Spinal cord (tissue), 9 donors: ENCODE measurements at regions not wholly inside any gene's neighbourhood (a gene's known extent, or its start where the extent isn't known, plus 50 kb on each side); places are given as distances from the start of the nearest gene placed in this dataset.

Experiments used
- DNase-seq, 6 donors: peaks; one replicate each; pipeline versions ENCODE4 v3.0.0 to v3.0.0-alpha.2; 2013 to 2015; ENCODE audit warnings: low spot score in 6 of 6, low read depth in 4 of 6
- H3K27ac ChIP-seq: one replicate; pipeline ENCODE4 v1.5.1; 2013; ENCODE audit warnings: low read depth, low read length, control low read depth
- H3K27me3 ChIP-seq: one replicate; pipeline ENCODE4 v1.6.1; 2013; ENCODE audit warnings: low read length; ENCODE audit not compliant: control insufficient read depth, insufficient read depth
- H3K36me3 ChIP-seq: one replicate; pipeline ENCODE4 v1.6.1; 2013; ENCODE audit warnings: low read length; ENCODE audit not compliant: control insufficient read depth, insufficient read depth
- H3K4me1 ChIP-seq: one replicate; pipeline ENCODE4 v1.6.1; 2013; ENCODE audit warnings: low read length; ENCODE audit not compliant: control insufficient read depth, insufficient read depth
- H3K4me3 ChIP-seq: one replicate; pipeline ENCODE4 v1.5.1; 2013; ENCODE audit warnings: low read depth, low read length, control low read depth
- H3K9me3 ChIP-seq: one replicate; pipeline ENCODE4 v1.6.1; 2013; ENCODE audit warnings: low read length; ENCODE audit not compliant: control insufficient read depth, insufficient read depth
- WGBS: methylation state at CpG from one replicate; pipeline ENCODE4 v1.1.5; 2013; ENCODE audit warnings: missing lambda C conversion rate; ENCODE audit not compliant: insufficient coverage; 5-methylcytosine and 5-hydroxymethylcytosine counted together
- donor health status: healthy.

- H3K27me3 ChIP-seq, result no peaks in the 10 kb centered on the region
- no peak overlapping the region for H3K4me3 ChIP-seq
- WGBS, result 100% methylated on average over 1 of the region's 3 CpGs
- no peaks in the 10 kb centered on the region for H3K4me1 ChIP-seq
- no peaks in the 10 kb centered on the region for H3K9me3 ChIP-seq
- H3K36me3 ChIP-seq, result no peaks in the 10 kb centered on the region
- H3K27ac ChIP-seq, result no peak overlapping the region
- no peak for DNase-seq
These were observed 65.0 kb upstream of the MAGI1 start for GRCh38 chr3:66103729-66104128.

- no peaks in the 10 kb centered on the region for H3K36me3 ChIP-seq
- no peak for DNase-seq
- no peaks in the 10 kb centered on the region for H3K4me1 ChIP-seq
- H3K27me3 ChIP-seq, result no peaks in the 10 kb centered on the region
- H3K9me3 ChIP-seq, result no peaks in the 10 kb centered on the region
- H3K27ac ChIP-seq, result no peak overlapping the region
- WGBS, result 100% methylated on average over 1 of the region's 3 CpGs
- no peak overlapping the region for H3K4me3 ChIP-seq
These were observed 63.2 kb upstream of the MAGI1 start for GRCh38 chr3:66101901-66102300.

GRCh38 chr3:66099541-66100065 lies 60.9 kb upstream of the MAGI1 start:
- Histone ChIP-seq H3K27ac (no peak overlapping the region), H3K27me3 (no peaks in the 10 kb centered on the region), H3K4me1 (no peaks in the 10 kb centered on the region), H3K9me3 (peaks cover 2% of the 10 kb centered on the region), H3K36me3 (no peaks in the 10 kb centered on the region), H3K4me3 (no peak overlapping the region)
- DNase-seq, result no peak
- WGBS, result 60% methylated on average over 1 of the region's 1 CpG

- 80% methylated on average over 3 of the region's 4 CpGs for WGBS
- H3K4me1 ChIP-seq, result no peaks in the 10 kb centered on the region
- DNase-seq, result no peak
- no peaks in the 10 kb centered on the region for H3K36me3 ChIP-seq
- H3K27ac ChIP-seq, result no peak overlapping the region
- H3K4me3 ChIP-seq, result no peak overlapping the region
- peaks cover 2% of the 10 kb centered on the region for H3K9me3 ChIP-seq
- H3K27me3 ChIP-seq, result no peaks in the 10 kb centered on the region
These were observed 59.7 kb upstream of the MAGI1 start for GRCh38 chr3:66098436-66098835.

GRCh38 chr3:66097647-66098046 lies 58.9 kb upstream of the MAGI1 start:
- Histone ChIP-seq H3K4me3 (no peak overlapping the region), H3K27ac (no peak overlapping the region), H3K27me3 (no peaks in the 10 kb centered on the region), H3K4me1 (no peaks in the 10 kb centered on the region), H3K9me3 (peaks cover 2% of the 10 kb centered on the region), H3K36me3 (no peaks in the 10 kb centered on the region)
- DNase-seq, result no peak
- WGBS, result 88% methylated on average over 1 of the region's 4 CpGs

GRCh38 chr3:66095295-66096001 lies 56.7 kb upstream of the MAGI1 start:
- 92% methylated on average over 3 of the region's 5 CpGs for WGBS
- Histone ChIP-seq H3K4me1 (no peaks in the 10 kb centered on the region), H3K9me3 (peaks cover 2% of the 10 kb centered on the region), H3K27me3 (no peaks in the 10 kb centered on the region), H3K4me3 (no peak overlapping the region), H3K36me3 (no peaks in the 10 kb centered on the region), H3K27ac (no peak overlapping the region)
- DNase-seq, result no peak

GRCh38 chr3:66093981-66094380 lies 55.3 kb upstream of the MAGI1 start:
- 100% methylated on average over 1 of the region's 4 CpGs for WGBS
- Histone ChIP-seq H3K27ac (no peak overlapping the region), H3K4me1 (no peaks in the 10 kb centered on the region), H3K9me3 (peaks cover 2% of the 10 kb centered on the region), H3K36me3 (no peaks in the 10 kb centered on the region), H3K4me3 (no peak overlapping the region), H3K27me3 (no peaks in the 10 kb centered on the region)
- DNase-seq, result no peak

- peaks cover 2% of the 10 kb centered on the region for H3K9me3 ChIP-seq
- no peak for DNase-seq
- no peak overlapping the region for H3K27ac ChIP-seq
- H3K27me3 ChIP-seq, result no peaks in the 10 kb centered on the region
- H3K36me3 ChIP-seq, result no peaks in the 10 kb centered on the region
- WGBS, result 93% methylated on average over 3 of the region's 10 CpGs
- no peaks in the 10 kb centered on the region for H3K4me1 ChIP-seq
- no peak overlapping the region for H3K4me3 ChIP-seq
These were observed 53.7 kb upstream of the MAGI1 start for GRCh38 chr3:66092175-66092995.
